Lung (tissue), 11 donors: ENCODE measurements at regions not wholly inside any gene's neighbourhood (a gene's known extent, or its start where the extent isn't known, plus 50 kb on each side); places are given as distances from the start of the nearest gene placed in this dataset.

ENCODE experiments used
- ATAC-seq: fragments of 200-7000 bp; cut with Tn5 transposase; one replicate; pipeline ENCODE4 v1.9.1; 2020; ENCODE audit warnings: moderate number of reproducible peaks; ENCODE audit not compliant: insufficient read depth, low FRiP score
- DNase-seq, 3 donors: peaks; one replicate each; pipeline ENCODE4 v3.0.0-alpha.2; 2013 to 2017
- H3K27ac ChIP-seq, 2 donors: one replicate each; pipeline ENCODE4 v1.5.1; 2013; ENCODE audit warnings: mild to moderate bottlenecking in 2 of 2, moderate library complexity in 2 of 2, control low read depth in 1 of 2, inconsistent platforms in 1 of 2, low read depth in 1 of 2, low read length in 1 of 2
- H3K27me3 ChIP-seq, 3 donors: one replicate each; pipeline ENCODE4 v1.5.1; 2013; ENCODE audit warnings: low read length in 2 of 3; ENCODE audit not compliant: control insufficient read depth in 3 of 3, insufficient read depth in 3 of 3
- H3K36me3 ChIP-seq, 4 donors: one replicate each; pipeline ENCODE4 v1.5.1; 2013; ENCODE audit warnings: low read length in 4 of 4, mild to moderate bottlenecking in 1 of 4, moderate library complexity in 1 of 4; ENCODE audit not compliant: control insufficient read depth in 4 of 4, insufficient read depth in 4 of 4
- H3K4me1 ChIP-seq, 5 donors: one replicate each; pipeline ENCODE4 v1.5.1; 2013; ENCODE audit warnings: low read length in 5 of 5, mild to moderate bottlenecking in 2 of 5, moderate library complexity in 1 of 5; ENCODE audit not compliant: control insufficient read depth in 5 of 5, insufficient read depth in 5 of 5
- H3K4me3 ChIP-seq: one replicate; pipeline ENCODE4 v1.5.1; 2013; ENCODE audit warnings: mild to moderate bottlenecking, control low read depth, moderate library complexity
- H3K9ac ChIP-seq, 2 donors: one replicate each; pipeline ENCODE4 v1.5.1; 2013; ENCODE audit warnings: low read length in 2 of 2, control low read depth in 1 of 2; ENCODE audit not compliant: insufficient read depth in 1 of 2
- H3K9me3 ChIP-seq, 4 donors: one replicate each; pipeline ENCODE4 v1.5.1; 2013; ENCODE audit warnings: low read length in 3 of 4, mild to moderate bottlenecking in 1 of 4, moderate library complexity in 1 of 4; ENCODE audit not compliant: control insufficient read depth in 4 of 4, insufficient read depth in 3 of 4
- WGBS, 2 donors: extraction: QIAGEN DNeasy Blood & Tissue Kit; methylation state at CpG; one replicate each; pipeline ENCODE4 v1.1.7; 2013; 5-methylcytosine and 5-hydroxymethylcytosine counted together
- TF ChIP-seq, protein P1 (sequence below): IDR thresholded peaks from 2 replicates; pipeline ENCODE4 v1.5.1; 2012; ENCODE audit warnings: mild to moderate bottlenecking; ENCODE audit errors: control extremely low read depth, extremely low read depth
- donor health status: control.
- donor health status: control.
- donor health status: Bipolar disorder and iron deficiency.
- donor health status: healthy.
- donor health status: DM: yes; HTN: yes; CAD: no.

DNA sequence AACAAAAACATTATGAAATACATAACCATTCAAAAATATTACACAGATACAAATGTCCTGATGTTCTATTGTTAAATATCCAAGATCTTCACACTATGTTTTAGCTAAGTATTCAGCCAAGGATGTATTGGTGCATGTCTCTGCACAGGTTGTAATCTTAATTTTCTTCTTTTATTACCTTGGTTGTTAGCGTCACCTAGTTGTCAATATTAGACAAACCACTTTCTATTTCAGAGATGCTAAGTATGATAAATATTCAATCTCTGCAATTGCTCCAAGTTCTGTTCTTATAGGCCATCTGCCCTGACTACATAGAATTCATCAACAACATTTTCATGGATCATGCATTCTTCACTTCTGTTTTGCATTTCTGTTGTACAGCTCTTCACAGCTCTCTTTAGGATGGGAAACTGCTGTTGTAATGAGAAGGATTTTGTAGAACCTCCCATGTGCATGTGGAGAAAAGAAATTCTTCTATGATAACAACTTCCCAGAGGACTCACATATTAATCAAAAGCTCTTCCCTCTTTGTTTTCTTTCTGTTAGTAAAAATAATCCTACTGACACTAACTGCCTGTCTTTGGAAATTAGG is 380.1 kb downstream of the NUF2 start:
- 90 to 95% methylated on average over 1 of the region's 1 CpG for WGBS, 2 donors
- no peaks in the 10 kb centered on the region for H3K27me3 ChIP-seq
- no peak overlapping the region for H3K27ac ChIP-seq
- no peaks in the 10 kb centered on the region for H3K36me3 ChIP-seq
- ATAC-seq, result no peak
- H3K9me3 ChIP-seq, result peaks cover 0 to 1% (median 0%) of the 10 kb centered on the region in 4 donors
- no peaks in the 10 kb centered on the region for H3K4me1 ChIP-seq
- no peak overlapping the region for H3K4me3 ChIP-seq
- H3K9ac ChIP-seq, result no peak overlapping the region
- TF ChIP-seq, protein P1, sequence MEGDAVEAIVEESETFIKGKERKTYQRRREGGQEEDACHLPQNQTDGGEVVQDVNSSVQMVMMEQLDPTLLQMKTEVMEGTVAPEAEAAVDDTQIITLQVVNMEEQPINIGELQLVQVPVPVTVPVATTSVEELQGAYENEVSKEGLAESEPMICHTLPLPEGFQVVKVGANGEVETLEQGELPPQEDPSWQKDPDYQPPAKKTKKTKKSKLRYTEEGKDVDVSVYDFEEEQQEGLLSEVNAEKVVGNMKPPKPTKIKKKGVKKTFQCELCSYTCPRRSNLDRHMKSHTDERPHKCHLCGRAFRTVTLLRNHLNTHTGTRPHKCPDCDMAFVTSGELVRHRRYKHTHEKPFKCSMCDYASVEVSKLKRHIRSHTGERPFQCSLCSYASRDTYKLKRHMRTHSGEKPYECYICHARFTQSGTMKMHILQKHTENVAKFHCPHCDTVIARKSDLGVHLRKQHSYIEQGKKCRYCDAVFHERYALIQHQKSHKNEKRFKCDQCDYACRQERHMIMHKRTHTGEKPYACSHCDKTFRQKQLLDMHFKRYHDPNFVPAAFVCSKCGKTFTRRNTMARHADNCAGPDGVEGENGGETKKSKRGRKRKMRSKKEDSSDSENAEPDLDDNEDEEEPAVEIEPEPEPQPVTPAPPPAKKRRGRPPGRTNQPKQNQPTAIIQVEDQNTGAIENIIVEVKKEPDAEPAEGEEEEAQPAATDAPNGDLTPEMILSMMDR, result no peak
- DNase-seq, result no peak

DNA sequence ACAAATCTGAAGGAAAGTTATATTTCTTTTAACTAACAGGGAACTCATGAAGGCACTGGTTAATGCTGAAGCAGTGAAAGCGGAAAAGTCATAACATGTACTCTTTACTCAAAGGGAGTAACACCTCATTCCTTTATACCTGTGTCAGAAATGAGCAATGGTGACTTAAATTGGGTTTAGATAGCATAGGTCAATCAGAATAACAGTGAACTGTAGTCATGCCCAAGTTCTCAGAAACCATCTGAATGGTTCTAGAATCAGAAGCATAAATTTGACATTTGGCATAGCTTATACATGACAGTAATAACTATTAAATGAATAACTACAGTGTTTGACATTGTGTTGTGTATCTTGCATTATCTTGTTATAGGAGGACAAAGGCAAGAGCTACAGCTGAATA is 382.0 kb downstream of the NUF2 start:
- Histone ChIP-seq H3K4me3 (no peak overlapping the region), H3K27me3 (no peaks in the 10 kb centered on the region), H3K36me3 (no peaks in the 10 kb centered on the region), H3K9ac (no peak overlapping the region), H3K9me3 (no peaks in the 10 kb centered on the region), H3K4me1 (no peaks in the 10 kb centered on the region), H3K27ac (no peak overlapping the region)
- TF ChIP-seq, protein P1, result no peak
- WGBS, 2 donors, result 87 to 93% methylated on average over 1 of the region's 1 CpG
- ATAC-seq (no peak), DNase-seq (no peak)

DNA sequence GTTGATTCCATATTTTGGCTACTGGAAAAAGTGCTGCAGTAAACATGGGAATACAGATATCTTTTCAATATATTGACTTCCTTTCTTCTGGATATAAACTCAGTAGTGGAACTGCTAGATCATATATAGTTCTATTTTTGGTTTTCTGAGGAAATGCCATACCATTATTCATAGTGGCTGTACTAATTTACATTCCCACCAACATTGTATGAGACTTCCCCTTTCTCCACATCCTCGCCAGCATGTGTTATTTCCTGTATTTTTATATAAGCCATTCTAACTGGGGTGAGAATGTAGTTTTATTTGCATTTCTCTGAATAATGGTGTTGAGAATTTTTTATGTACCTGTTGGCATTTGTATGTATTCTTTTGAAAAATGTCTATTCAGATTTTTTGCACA is 385.2 kb downstream of the NUF2 start:
- ATAC-seq, result no peak
- WGBS, 2 donors, result 15 to 38% methylated on average over 1 of the region's 1 CpG
- Histone ChIP-seq H3K27ac (no peak overlapping the region), H3K27me3 (no peaks in the 10 kb centered on the region), H3K4me3 (no peak overlapping the region), H3K9me3 (peaks cover 0 to 1% (median 0%) of the 10 kb centered on the region in 4 donors), H3K4me1 (no peaks in the 10 kb centered on the region), H3K9ac (no peak overlapping the region), H3K36me3 (no peaks in the 10 kb centered on the region)
- TF ChIP-seq, protein P1, result no peak
- no peak for DNase-seq

DNA sequence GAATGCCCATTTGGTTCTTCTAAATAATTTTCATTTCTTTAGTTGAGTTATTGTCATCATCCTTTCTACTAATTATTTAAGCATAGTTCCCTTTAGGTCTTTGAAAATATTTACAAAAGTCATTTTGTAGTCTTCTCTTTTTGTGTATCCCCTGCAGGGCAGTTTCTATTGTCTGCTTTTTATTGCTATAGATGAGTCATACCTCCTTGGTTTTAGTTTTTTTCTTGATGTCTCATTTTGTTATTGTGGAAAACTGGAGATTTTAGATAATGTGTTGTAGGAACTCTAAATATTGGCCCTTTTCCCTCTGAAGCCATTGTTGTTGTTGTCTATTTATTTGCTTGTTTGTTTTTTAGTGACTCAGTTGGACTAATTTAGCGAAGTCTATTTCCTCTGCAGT is 387.9 kb downstream of the NUF2 start:
- Histone ChIP-seq H3K4me3 (no peak overlapping the region), H3K4me1 (no peaks in the 10 kb centered on the region), H3K36me3 (no peaks in the 10 kb centered on the region), H3K27me3 (no peaks in the 10 kb centered on the region), H3K27ac (no peak overlapping the region), H3K9me3 (peaks cover 0 to 4% (median under 1%) of the 10 kb centered on the region in 4 donors), H3K9ac (no peak overlapping the region)
- TF ChIP-seq, protein P1, result no peak
- ATAC-seq (no peak), DNase-seq (no peak)
- WGBS, 2 donors, result 95 to 96% methylated on average over 1 of the region's 1 CpG
